ENCODE measurements at regions not wholly inside any gene's neighbourhood (a gene's known extent, or its start where the extent isn't known, plus 50 kb on each side); places are given as distances from the start of the nearest gene placed in this dataset.

GRCh38 chr12:24697769-24698168 lies 251.1 kb downstream of the BCAT1 start:
- TF ChIP-seq RCOR1 (IDR thresholded peaks at IDR 0.05; ENCODE audit: insufficient replicate concordance, low read length) (no peak), CTCF (conservative IDR thresholded peaks at IDR 0.05; ENCODE audit: low read depth, low read length) (no peak), SMC3 (IDR thresholded peaks at IDR 0.05; ENCODE audit: low read depth, low read length) (no peak)

Measured in IMR-90 (cell line).